ENCODE measurements at regions not wholly inside any gene's neighbourhood (a gene's known extent, or its start where the extent isn't known, plus 50 kb on each side); places are given as distances from the start of the nearest gene placed in this dataset.
A peak's percentile ranks its signal among the peaks of the same experiment; 100 is the strongest.

GRCh38 chr10:111281516-111281915 is 204.7 kb downstream of the ADRA2A start:
- Histone ChIP-seq H3K4me3 (no peak overlapping the region), H4K20me1 (ENCODE audit: control insufficient read depth, insufficient read depth) (no peaks in the 10 kb centered on the region), H3K4me1 (ENCODE audit: control insufficient read depth, insufficient read depth, low read length) (no peaks in the 10 kb centered on the region), H3K9me3 (replicated peaks; ENCODE audit: control insufficient read depth, insufficient read depth, low read length) (no peaks in the 10 kb centered on the region), H3K27me3 (replicated peaks in 1 of 2; ENCODE audit: control insufficient read depth in 2 of 2, insufficient read depth in 2 of 2, low read length in 1 of 2) (no peaks in the 10 kb centered on the region), H3K9ac (ENCODE audit: control insufficient read depth, insufficient read depth, low read length) (no peak overlapping the region), H3K36me3 (ENCODE audit: control insufficient read depth in 2 of 2, insufficient read depth in 2 of 2, low read length in 1 of 2) (no peaks in the 10 kb centered on the region), H3K4me2 (ENCODE audit: control insufficient read depth, insufficient read depth) (no peak overlapping the region), H3K27ac (ENCODE audit: control insufficient read depth, insufficient read depth) (no peak overlapping the region), H2AFZ (ENCODE audit: control insufficient read depth, low read depth, low read length) (no peak overlapping the region), H3K79me2 (ENCODE audit: control insufficient read depth, insufficient read depth, low read length) (no peaks in the 10 kb centered on the region)
- no TSS peak for BruUV-seq (replicated peaks)
- ChIA-PET SMC1A (ENCODE audit: uncharacterized antibody, unreplicated experiment) (interaction anchor here (0.7 kb wide), 1 partner anchor 11 kb away, joined by 3 read pairs; no protein-coding TSS in a partner anchor), CTCF (interaction anchor here (1.2 to 1.4 kb wide), 2 partner anchors 10 to 79 kb away, joined by 3 read pairs; no protein-coding TSS in a partner anchor), RAD21 (ENCODE audit: unreplicated experiment) (no interaction called here), POLR2A (no interaction called here)
- ATAC-seq (peak; percentile 35; the same call in 1 of the 3 replicates), FAIRE-seq (no peak), DNase-seq (ENCODE audit: low read depth, low spot score) (no peak)
- WGBS (ENCODE audit: insufficient coverage, insufficient replicate concordance, low lambda C conversion rate, missing lambda C conversion rate), result 7% methylated on average over 4 of the region's 4 CpGs
- in situ Hi-C loops (cut with MboI) (no loop called here), intact Hi-C loops (cut with micrococcal nuclease; ENCODE audit: unreplicated experiment) (no loop called here)
- no peak for TF ChIP-seq BRCA1 (IDR thresholded peaks at IDR 0.05; ENCODE audit: low read depth, low read length)
- peak in 1 of 3 experiments; percentile 5; a peak in 1 of 6 replicates for TF ChIP-seq CTCF (IDR thresholded peaks at IDR 0.05 in 2 of 3, conservative IDR thresholded peaks at IDR 0.05 in 1 of 3; ENCODE audit: control insufficient read depth in 2 of 3, extremely low read depth in 1 of 3, insufficient read depth in 1 of 3, low read depth in 3 of 3, low read length in 3 of 3)
- TF ChIP-seq RAD21 (IDR thresholded peaks at IDR 0.05; ENCODE audit: insufficient read depth, low read depth, low read length), result 0 out of 2 replicates have a peak, but pooled peaks have one; percentile 27

- ATAC-seq (no peak), FAIRE-seq (no peak), DNase-seq (ENCODE audit: low read depth, low spot score) (no peak)
- ChIA-PET CTCF (no interaction called here), SMC1A (ENCODE audit: uncharacterized antibody, unreplicated experiment) (interaction anchor here (0.6 to 1.0 kb wide), 2 partner anchors 18 to 78 kb away, joined by 3 to 4 read pairs; no protein-coding TSS in a partner anchor), RAD21 (ENCODE audit: unreplicated experiment) (no interaction called here), POLR2A (interaction anchor here (0.6 kb wide), 1 partner anchor 45 kb away, joined by 7 read pairs; no protein-coding TSS in a partner anchor)
- no peaks in the 10 kb centered on the region for H3K4me1 ChIP-seq (ENCODE audit: control insufficient read depth, insufficient read depth, low read length)
- H3K27ac ChIP-seq (ENCODE audit: control insufficient read depth, insufficient read depth), result no peak overlapping the region
- BruUV-seq (replicated peaks), result no TSS peak
- no peak overlapping the region for H3K4me3 ChIP-seq
- H3K36me3 ChIP-seq (ENCODE audit: control insufficient read depth in 2 of 2, insufficient read depth in 2 of 2, low read length in 1 of 2), result no peaks in the 10 kb centered on the region
- H3K4me2 ChIP-seq (ENCODE audit: control insufficient read depth, insufficient read depth), result no peak overlapping the region
- 37% methylated on average over 5 of the region's 5 CpGs for WGBS (ENCODE audit: insufficient coverage, insufficient replicate concordance, low lambda C conversion rate, missing lambda C conversion rate)
- in situ Hi-C loops (cut with MboI), result no loop called here
- H3K79me2 ChIP-seq (ENCODE audit: control insufficient read depth, insufficient read depth, low read length), result no peaks in the 10 kb centered on the region
- H4K20me1 ChIP-seq (ENCODE audit: control insufficient read depth, insufficient read depth), result no peaks in the 10 kb centered on the region
- no peaks in the 10 kb centered on the region; a peak in 1 of 4 replicates for H3K27me3 ChIP-seq (replicated peaks in 1 of 2; ENCODE audit: control insufficient read depth in 2 of 2, insufficient read depth in 2 of 2, low read length in 1 of 2)
- intact Hi-C loops (cut with micrococcal nuclease; ENCODE audit: unreplicated experiment), result no loop called here
- no peaks in the 10 kb centered on the region for H3K9me3 ChIP-seq (replicated peaks; ENCODE audit: control insufficient read depth, insufficient read depth, low read length)
- no peak overlapping the region for H2AFZ ChIP-seq (ENCODE audit: control insufficient read depth, low read depth, low read length)
- no peak overlapping the region for H3K9ac ChIP-seq (ENCODE audit: control insufficient read depth, insufficient read depth, low read length)
- TF ChIP-seq CHD4 (IDR thresholded peaks at IDR 0.05), result no peak
- no peak for TF ChIP-seq SREBF1 (IDR thresholded peaks at IDR 0.05; ENCODE audit: low read length)
- TF ChIP-seq STAT1 (conservative IDR thresholded peaks at IDR 0.05), result no peak
- no peak for TF ChIP-seq POLR2A (IDR thresholded peaks at IDR 0.05; ENCODE audit: low read depth, low read length)
- no peak for TF ChIP-seq BCL11A (IDR thresholded peaks at IDR 0.05; ENCODE audit: low read depth, low read length)
- no peak for TF ChIP-seq PKNOX1 (IDR thresholded peaks at IDR 0.05)
- no peak for TF ChIP-seq ZZZ3 (IDR thresholded peaks at IDR 0.05; ENCODE audit: control insufficient read depth, insufficient read length, low read depth)
- no peak for TF ChIP-seq NBN (IDR thresholded peaks at IDR 0.05)
- TF ChIP-seq NR2C2 (IDR thresholded peaks at IDR 0.05; ENCODE audit: borderline replicate concordance, control insufficient read depth, insufficient read length, low read depth), result no peak
- TF ChIP-seq CTCF (IDR thresholded peaks at IDR 0.05 in 2 of 3, conservative IDR thresholded peaks at IDR 0.05 in 1 of 3; ENCODE audit: control insufficient read depth in 2 of 3, extremely low read depth in 1 of 3, insufficient read depth in 1 of 3, low read depth in 3 of 3, low read length in 3 of 3), result no peak
- no peak for TF ChIP-seq SREBF2 (IDR thresholded peaks at IDR 0.05; ENCODE audit: low read length)
These were observed 212.6 kb downstream of the ADRA2A start for GRCh38 chr10:111289461-111289860.
